ENCODE measurements at regions not wholly inside any gene's neighbourhood (a gene's known extent, or its start where the extent isn't known, plus 50 kb on each side); places are given as distances from the start of the nearest gene placed in this dataset.
"Not testable (repeated sequence)": the region's sequence is repeated elsewhere in the genome, so short reads cannot be mapped to it uniquely, and the experiment has no call there.

GRCh38 chr12:82583756-82584155 lies 103.0 kb upstream of the TMTC2 start:
- Histone ChIP-seq H3K4me2 (no peak overlapping the region), H3K9ac (no peak overlapping the region), H3K9me3 (no peaks in the 10 kb centered on the region), H3K27ac (no peak overlapping the region), H3K4me1 (no peaks in the 10 kb centered on the region), H3K4me3 (no peak overlapping the region), H3K27me3 (no peaks in the 10 kb centered on the region), H4K20me1 (no peaks in the 10 kb centered on the region), H3K36me3 (no peaks in the 10 kb centered on the region)
- TF ChIP-seq Cebpa-rat (IDR thresholded peaks at IDR 0.05): no peak

GRCh38 chr12:82593143-82593542 lies 93.6 kb upstream of the TMTC2 start:
- peaks cover 4% of the 10 kb centered on the region for H3K9me3 ChIP-seq
- H3K27ac ChIP-seq: no peak overlapping the region
- H3K4me3 ChIP-seq: no peak overlapping the region
- H3K36me3 ChIP-seq: no peaks in the 10 kb centered on the region
- H3K9ac ChIP-seq: no peak overlapping the region
- no peaks in the 10 kb centered on the region for H4K20me1 ChIP-seq
- peak overlapping the region; percentile 25; the same call in 1 of the 2 replicates for H3K4me2 ChIP-seq
- no peaks in the 10 kb centered on the region for H3K27me3 ChIP-seq
- peaks cover 29% of the 10 kb centered on the region; the same call in 1 of the 2 replicates for H3K4me1 ChIP-seq
- no peak for TF ChIP-seq Cebpa-rat (IDR thresholded peaks at IDR 0.05)

GRCh38 chr12:82593901-82594396 lies 92.8 kb upstream of the TMTC2 start:
- Histone ChIP-seq H3K4me3 (no peak overlapping the region), H3K36me3 (no peaks in the 10 kb centered on the region), H3K9ac (no peak overlapping the region), H3K4me1 (peaks cover 29% of the 10 kb centered on the region; the same call in 1 of the 2 replicates), H3K27ac (no peak overlapping the region), H3K4me2 (peak overlapping the region; percentile 25), H3K9me3 (peaks cover 4% of the 10 kb centered on the region), H3K27me3 (no peaks in the 10 kb centered on the region), H4K20me1 (no peaks in the 10 kb centered on the region)
- no peak for TF ChIP-seq Cebpa-rat (IDR thresholded peaks at IDR 0.05)

- H3K4me3 ChIP-seq: no peak overlapping the region
- H3K36me3 ChIP-seq: no peaks in the 10 kb centered on the region
- H3K4me2 ChIP-seq: peak overlapping the region; percentile 20; the same call in 1 of the 2 replicates
- peaks cover 38% of the 10 kb centered on the region; the same call in 1 of the 2 replicates for H3K4me1 ChIP-seq
- H3K27me3 ChIP-seq: no peaks in the 10 kb centered on the region
- no peaks in the 10 kb centered on the region for H4K20me1 ChIP-seq
- no peak overlapping the region for H3K9ac ChIP-seq
- H3K27ac ChIP-seq: no peak overlapping the region
- no peaks in the 10 kb centered on the region for H3K9me3 ChIP-seq
- TF ChIP-seq Cebpa-rat (IDR thresholded peaks at IDR 0.05): no peak
Measured at GRCh38 chr12:82595941-82596340, 90.8 kb upstream of the TMTC2 start.

- TF ChIP-seq Cebpa-rat (IDR thresholded peaks at IDR 0.05): no peak
- Histone ChIP-seq H3K9me3 (no peaks in the 10 kb centered on the region), H4K20me1 (no peaks in the 10 kb centered on the region), H3K4me2 (peak overlapping the region; percentile 20; the same call in 1 of the 2 replicates), H3K4me1 (peaks cover 38% of the 10 kb centered on the region; the same call in 1 of the 2 replicates), H3K27me3 (no peaks in the 10 kb centered on the region), H3K4me3 (no peak overlapping the region), H3K27ac (no peak overlapping the region), H3K36me3 (no peaks in the 10 kb centered on the region), H3K9ac (no peak overlapping the region)
Measured at GRCh38 chr12:82596483-82596882, 90.2 kb upstream of the TMTC2 start.

- no peaks in the 10 kb centered on the region for H3K27me3 ChIP-seq
- no peak overlapping the region for H3K27ac ChIP-seq
- no peak overlapping the region for H3K9ac ChIP-seq
- no peak for TF ChIP-seq Cebpa-rat (IDR thresholded peaks at IDR 0.05)
- no peaks in the 10 kb centered on the region for H4K20me1 ChIP-seq
- peaks cover 34% of the 10 kb centered on the region for H3K4me1 ChIP-seq
- no peak overlapping the region for H3K4me3 ChIP-seq
- H3K4me2 ChIP-seq: no peak overlapping the region; the same call in 1 of the 2 replicates
- 0 out of 2 replicates have a peak, but pooled peaks cover 3% of the 10 kb centered on the region for H3K9me3 ChIP-seq
- H3K36me3 ChIP-seq: no peaks in the 10 kb centered on the region
Measured at GRCh38 chr12:82600379-82600778, 86.3 kb upstream of the TMTC2 start.

- H3K36me3 ChIP-seq, H3K4me3 ChIP-seq, H3K27ac ChIP-seq, H3K9ac ChIP-seq, H3K9me3 ChIP-seq, H4K20me1 ChIP-seq, H3K27me3 ChIP-seq: not testable (repeated sequence)
- Histone ChIP-seq H3K4me1 (peaks cover 23% of the 10 kb centered on the region), H3K4me2 (peak overlapping the region; percentile 40; the same call in 1 of the 2 replicates)
Measured at GRCh38 chr12:82603647-82604046, 83.1 kb upstream of the TMTC2 start.

- Histone ChIP-seq H3K9me3 (0 out of 2 replicates have a peak, but pooled peaks cover 3% of the 10 kb centered on the region), H3K4me3 (no peak overlapping the region), H3K9ac (no peak overlapping the region), H3K27ac (no peak overlapping the region), H3K27me3 (no peaks in the 10 kb centered on the region), H3K4me2 (no peak overlapping the region), H3K4me1 (peaks cover 20% of the 10 kb centered on the region), H3K36me3 (no peaks in the 10 kb centered on the region), H4K20me1 (no peaks in the 10 kb centered on the region)
- TF ChIP-seq Cebpa-rat (IDR thresholded peaks at IDR 0.05): no peak
Measured at GRCh38 chr12:82605115-82605514, 81.6 kb upstream of the TMTC2 start.

GRCh38 chr12:82608706-82609105 lies 78.0 kb upstream of the TMTC2 start:
- Histone ChIP-seq H3K4me1 (peaks cover 9% of the 10 kb centered on the region), H3K9me3 (no peaks in the 10 kb centered on the region), H3K4me3 (no peak overlapping the region), H3K27ac (no peak overlapping the region), H3K4me2 (no peak overlapping the region), H3K36me3 (no peaks in the 10 kb centered on the region), H3K27me3 (no peaks in the 10 kb centered on the region), H3K9ac (no peak overlapping the region), H4K20me1 (no peaks in the 10 kb centered on the region)
- TF ChIP-seq Cebpa-rat (IDR thresholded peaks at IDR 0.05): no peak

GRCh38 chr12:82609234-82609914 lies 77.3 kb upstream of the TMTC2 start:
- no peak overlapping the region for H3K4me3 ChIP-seq
- H3K27ac ChIP-seq: no peak overlapping the region
- no peak overlapping the region for H3K9ac ChIP-seq
- H3K4me2 ChIP-seq: no peak overlapping the region
- H3K4me1 ChIP-seq: peaks cover 2% of the 10 kb centered on the region; the same call in 1 of the 2 replicates
- H4K20me1 ChIP-seq: no peaks in the 10 kb centered on the region
- no peak for TF ChIP-seq Cebpa-rat (IDR thresholded peaks at IDR 0.05)
- H3K36me3 ChIP-seq: no peaks in the 10 kb centered on the region
- H3K27me3 ChIP-seq: no peaks in the 10 kb centered on the region
- H3K9me3 ChIP-seq: no peaks in the 10 kb centered on the region

All from BLaER1 (cell line).